Hypothalamus (tissue), 51 donors: ENCODE measurements at regions not wholly inside any gene's neighbourhood (a gene's known extent, or its start where the extent isn't known, plus 50 kb on each side); places are given as distances from the start of the nearest gene placed in this dataset.
"Not testable (repeated sequence)": the region's sequence is repeated elsewhere in the genome, so short reads cannot be mapped to it uniquely, and the experiment has no call there.

Experiments used
- DNase-seq, 51 donors: peaks; one replicate each; lab custom pipeline; 2025; lab: John Stamatoyannopoulos, UW

- no peak for DNase-seq
These were observed 249.5 kb upstream of the IL12A start for GRCh38 chr3:159739166-159739565.

- no peak for DNase-seq
These were observed 248.7 kb upstream of the IL12A start for GRCh38 chr3:159739969-159740368.

- no peak for DNase-seq
These were observed 247.4 kb upstream of the IL12A start for GRCh38 chr3:159741281-159741680.

GRCh38 chr3:159748425-159748824, 240.2 kb upstream of the IL12A start:
- no peak for DNase-seq

- no peak for DNase-seq
These were observed 239.2 kb upstream of the IL12A start for GRCh38 chr3:159749406-159749805.

GRCh38 chr3:159751146-159751545, 237.5 kb upstream of the IL12A start:
- no peak for DNase-seq

- DNase-seq, result no peak
These were observed 236.9 kb upstream of the IL12A start for GRCh38 chr3:159751752-159752151.

GRCh38 chr3:159756279-159757207, 232.1 kb upstream of the IL12A start:
- not testable (repeated sequence) for DNase-seq

- no peak for DNase-seq
These were observed 231.1 kb upstream of the IL12A start for GRCh38 chr3:159757341-159758060.

GRCh38 chr3:159760046-159760445, 228.6 kb upstream of the IL12A start:
- DNase-seq, result no peak

- DNase-seq, result peak in 3 of 51 donors; percentile 10 to 33 (median 13)
These were observed 227.3 kb upstream of the IL12A start for GRCh38 chr3:159761369-159761768.

- no peak for DNase-seq
These were observed 226.6 kb upstream of the IL12A start for GRCh38 chr3:159761848-159762635.

GRCh38 chr3:159763011-159763601, 225.5 kb upstream of the IL12A start:
- peak in 24 of 51 donors; percentile 12 to 79 (median 54) for DNase-seq

- peak in 48 of 51 donors; percentile 18 to 87 (median 67) for DNase-seq
These were observed 224.8 kb upstream of the IL12A start for GRCh38 chr3:159763602-159764489.

- DNase-seq, result peak in 9 of 51 donors; percentile 28 to 68 (median 54)
These were observed 224.1 kb upstream of the IL12A start for GRCh38 chr3:159764490-159765029.

GRCh38 chr3:159765030-159765859, 223.4 kb upstream of the IL12A start:
- peak in 37 of 51 donors; percentile 13 to 75 (median 42) for DNase-seq

GRCh38 chr3:159765860-159766294, 222.8 kb upstream of the IL12A start:
- DNase-seq, result peak in 1 of 51 donors; percentile 48
